Astrocyte of the spinal cord (primary cell): ENCODE measurements at regions not wholly inside any gene's neighbourhood (a gene's known extent, or its start where the extent isn't known, plus 50 kb on each side); places are given as distances from the start of the nearest gene placed in this dataset.

Experiments
- DNase-seq: peaks from one replicate; pipeline ENCODE4 v3.0.0; 2011; ENCODE audit warnings: low read depth, low spot score
- H3K4me3 ChIP-seq: 2 replicates; pipeline ENCODE4 v1.5.1; 2011; ENCODE audit warnings: low read depth, mild to moderate bottlenecking, low read length, moderate library complexity
- in situ Hi-C: cut with HindIII; loops from 2 replicates; pipeline ENCODE4 v1.10.0; 2017; ENCODE audit warnings: low sequenced_read_pairs
- TF ChIP-seq, protein P1 (sequence below): IDR thresholded peaks from 2 replicates; pipeline ENCODE4 v1.5.1; 2012; ENCODE audit warnings: low read depth, mild to moderate bottlenecking, low read length, inconsistent platforms

DNA sequence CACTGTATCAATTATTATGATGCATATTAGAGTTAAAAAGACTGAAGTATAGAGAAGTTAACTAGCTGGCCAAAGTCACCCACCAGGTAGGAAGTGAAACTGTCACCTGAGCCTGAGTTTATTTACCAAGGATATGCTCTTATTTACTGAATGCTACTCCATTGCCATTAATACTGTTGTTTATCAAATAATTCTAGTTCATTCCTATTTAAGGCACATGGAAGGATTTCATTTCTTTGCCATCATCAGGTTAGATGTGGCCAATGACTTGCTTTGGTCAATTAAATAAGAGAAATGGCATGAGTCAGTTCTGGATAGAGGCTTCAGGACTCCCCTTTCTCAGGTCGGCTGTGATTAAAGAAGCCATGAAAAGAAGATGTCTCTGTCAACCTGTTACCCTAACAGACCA is 169.6 kb downstream of the KCNJ2 start:
- DNase-seq = no peak
- in situ Hi-C loops = no loop called here
- H3K4me3 ChIP-seq = no peak overlapping the region
- TF ChIP-seq, protein P1, sequence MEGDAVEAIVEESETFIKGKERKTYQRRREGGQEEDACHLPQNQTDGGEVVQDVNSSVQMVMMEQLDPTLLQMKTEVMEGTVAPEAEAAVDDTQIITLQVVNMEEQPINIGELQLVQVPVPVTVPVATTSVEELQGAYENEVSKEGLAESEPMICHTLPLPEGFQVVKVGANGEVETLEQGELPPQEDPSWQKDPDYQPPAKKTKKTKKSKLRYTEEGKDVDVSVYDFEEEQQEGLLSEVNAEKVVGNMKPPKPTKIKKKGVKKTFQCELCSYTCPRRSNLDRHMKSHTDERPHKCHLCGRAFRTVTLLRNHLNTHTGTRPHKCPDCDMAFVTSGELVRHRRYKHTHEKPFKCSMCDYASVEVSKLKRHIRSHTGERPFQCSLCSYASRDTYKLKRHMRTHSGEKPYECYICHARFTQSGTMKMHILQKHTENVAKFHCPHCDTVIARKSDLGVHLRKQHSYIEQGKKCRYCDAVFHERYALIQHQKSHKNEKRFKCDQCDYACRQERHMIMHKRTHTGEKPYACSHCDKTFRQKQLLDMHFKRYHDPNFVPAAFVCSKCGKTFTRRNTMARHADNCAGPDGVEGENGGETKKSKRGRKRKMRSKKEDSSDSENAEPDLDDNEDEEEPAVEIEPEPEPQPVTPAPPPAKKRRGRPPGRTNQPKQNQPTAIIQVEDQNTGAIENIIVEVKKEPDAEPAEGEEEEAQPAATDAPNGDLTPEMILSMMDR = no peak

GRCh38 chr17:70343114-70343513 is 173.8 kb downstream of the KCNJ2 start:
- in situ Hi-C loops = no loop called here
- H3K4me3 ChIP-seq = no peak overlapping the region
- DNase-seq = no peak
- TF ChIP-seq, protein P1 = no peak

DNA sequence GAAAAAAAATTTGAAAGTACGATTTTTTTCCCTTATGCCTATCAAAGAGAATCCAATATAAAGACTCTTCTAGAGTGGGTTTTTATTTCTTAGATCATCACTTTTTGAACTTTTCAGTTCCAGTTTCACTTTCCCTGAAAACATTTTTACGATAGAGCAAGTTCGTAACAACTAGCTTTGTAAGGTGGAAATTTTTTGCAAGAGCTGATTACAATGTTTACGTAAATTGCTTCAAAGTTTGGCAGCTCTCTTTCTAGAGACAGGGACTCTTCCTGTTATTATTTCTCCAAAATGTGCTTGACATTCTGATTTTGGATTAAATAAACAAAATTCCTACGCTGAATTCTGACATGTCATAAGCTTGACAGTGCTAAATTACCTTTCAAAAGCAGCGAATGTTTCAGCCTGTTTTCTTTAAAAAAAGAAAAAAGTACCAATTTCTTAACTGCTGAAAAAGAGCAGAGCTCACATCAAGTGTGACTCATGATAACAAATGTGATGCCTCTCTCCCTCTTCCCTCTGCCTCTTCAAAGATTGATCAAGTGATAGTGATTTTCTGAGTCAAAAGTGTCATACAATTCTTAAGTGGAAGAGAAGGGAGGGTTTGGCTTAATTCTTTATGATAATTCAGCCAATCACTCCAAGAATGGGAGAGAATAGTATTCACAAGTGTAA is 175.2 kb downstream of the KCNJ2 start:
- in situ Hi-C loops = no loop called here
- TF ChIP-seq, protein P1 = no peak
- no peak overlapping the region for H3K4me3 ChIP-seq
- DNase-seq = no peak

DNA sequence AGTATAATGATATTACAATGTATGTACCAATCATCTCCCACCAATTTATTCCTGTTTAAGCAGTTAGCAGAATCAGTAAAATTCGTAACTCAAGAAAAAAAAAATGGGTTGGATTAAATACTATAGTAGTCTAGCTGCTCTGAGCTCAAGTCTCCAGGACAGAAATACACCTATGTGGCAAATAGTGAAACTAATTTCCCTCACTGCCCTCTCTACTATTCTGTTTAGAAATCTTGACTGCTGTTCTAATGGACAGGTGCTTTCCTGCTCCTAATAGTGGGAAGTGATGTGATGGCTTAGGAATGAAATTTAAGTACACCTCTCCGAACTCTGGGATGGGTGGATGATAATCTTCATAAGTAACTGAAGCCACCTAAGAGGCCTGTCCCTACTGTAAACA is 175.7 kb downstream of the KCNJ2 start:
- TF ChIP-seq, protein P1 = no peak
- H3K4me3 ChIP-seq = no peak overlapping the region
- in situ Hi-C loops = no loop called here
- no peak for DNase-seq

DNA sequence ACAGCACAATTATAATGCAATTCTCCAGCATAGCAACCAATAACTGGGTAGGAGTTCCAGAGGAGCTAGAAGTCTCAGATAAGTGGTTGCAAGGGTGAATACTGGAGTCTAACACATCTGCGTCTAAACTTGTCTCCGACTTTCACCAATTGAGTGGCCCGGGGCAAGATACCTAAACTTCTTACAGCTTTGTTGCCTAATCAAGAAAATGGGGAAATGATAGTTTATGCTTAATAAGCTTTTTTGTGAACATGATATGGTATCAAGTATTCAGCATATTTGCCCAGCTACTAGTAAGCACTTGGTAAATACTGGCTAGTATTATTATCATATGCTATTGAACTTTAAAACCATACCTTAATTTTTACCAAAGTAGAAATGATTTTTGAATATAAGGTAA is 183.5 kb downstream of the KCNJ2 start:
- no peak for DNase-seq
- TF ChIP-seq, protein P1 = no peak
- H3K4me3 ChIP-seq = no peak overlapping the region
- in situ Hi-C loops = no loop called here

DNA sequence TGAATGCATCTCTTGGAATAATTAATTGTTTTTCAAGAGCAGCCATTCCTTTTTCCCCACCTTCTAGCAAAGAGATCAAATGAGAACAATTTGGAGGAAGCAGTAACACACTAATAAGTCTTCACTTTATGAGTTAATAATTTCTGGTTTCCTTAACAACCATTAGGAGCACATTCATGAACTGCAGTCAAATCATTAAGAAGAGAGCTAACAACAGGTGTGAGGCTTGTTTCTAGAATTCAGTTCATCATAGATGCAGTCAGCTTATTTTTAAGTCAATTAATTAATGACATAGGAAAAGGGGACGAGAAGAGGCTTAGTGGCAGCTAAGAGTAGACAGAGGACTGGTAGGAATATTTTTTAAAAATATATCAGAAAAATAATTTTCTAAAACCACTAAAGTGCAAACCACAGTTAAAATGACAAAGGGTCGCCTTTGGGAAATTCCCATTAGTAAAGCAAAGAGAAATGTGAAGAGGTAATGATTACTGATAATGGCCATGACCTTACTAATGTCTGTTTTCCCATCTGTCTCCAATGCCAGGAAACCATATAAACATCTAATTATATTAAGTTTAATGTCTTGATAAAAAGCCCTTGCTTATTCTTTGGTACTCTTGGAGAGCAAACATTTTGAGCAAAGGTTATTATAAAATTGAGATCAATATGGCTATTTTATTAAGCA is 184.2 kb downstream of the KCNJ2 start:
- H3K4me3 ChIP-seq = no peak overlapping the region
- DNase-seq = no peak
- in situ Hi-C loops = no loop called here
- TF ChIP-seq, protein P1 = no peak
